ENCODE measurements at regions not wholly inside any gene's neighbourhood (a gene's known extent, or its start where the extent isn't known, plus 50 kb on each side); places are given as distances from the start of the nearest gene placed in this dataset.

- TF ChIP-seq SUZ12 (IDR thresholded peaks at IDR 0.05; ENCODE audit: extremely low read depth, insufficient read depth, insufficient read length) (no peak), YY1 (IDR thresholded peaks at IDR 0.05; ENCODE audit: insufficient read depth, insufficient read length) (no peak), ZNF274 (IDR thresholded peaks at IDR 0.05; ENCODE audit: low read depth, low read length) (no peak)
Measured at GRCh38 chr3:139811331-139811730, 123.7 kb upstream of the CLSTN2 start.

All from NT2/D1 (cell line).